GM12872 (cell line): ENCODE measurements at regions not wholly inside any gene's neighbourhood (a gene's known extent, or its start where the extent isn't known, plus 50 kb on each side); places are given as distances from the start of the nearest gene placed in this dataset.

Source experiments
- CTCF ChIP-seq: IDR thresholded peaks from 3 replicates; pipeline ENCODE4 v1.5.1; 2011; ENCODE audit warnings: low read depth, mild to moderate bottlenecking, low read length, moderate library complexity; ENCODE audit not compliant: insufficient read depth

GRCh38 chr13:34038541-34039068, 220.7 kb downstream of the RFC3 start:
- TF ChIP-seq CTCF: no peak

GRCh38 chr13:34039678-34040077, 221.7 kb downstream of the RFC3 start:
- TF ChIP-seq CTCF: no peak

- TF ChIP-seq CTCF: no peak
Observed at GRCh38 chr13:34040863-34041262, 222.9 kb downstream of the RFC3 start.

GRCh38 chr13:34044041-34044440, 226.1 kb downstream of the RFC3 start:
- TF ChIP-seq CTCF: no peak

- no peak for TF ChIP-seq CTCF
Observed at GRCh38 chr13:34044660-34045080, 226.7 kb downstream of the RFC3 start.

GRCh38 chr13:34046457-34046856, 228.5 kb downstream of the RFC3 start:
- TF ChIP-seq CTCF: no peak

GRCh38 chr13:34048652-34049051, 230.7 kb downstream of the RFC3 start:
- no peak for TF ChIP-seq CTCF
